Vagina (tissue), 2 donors: ENCODE measurements at regions not wholly inside any gene's neighbourhood (a gene's known extent, or its start where the extent isn't known, plus 50 kb on each side); places are given as distances from the start of the nearest gene placed in this dataset. TPM values are rescaled to one million over a fixed set of nuclear protein-coding genes. Genes with fewer than 3 reads are reported as not detected.

ENCODE experiments used
- DNase-seq, 2 donors: peaks; one replicate each; pipeline ENCODE4 v3.0.0-alpha.2; 2017; ENCODE audit errors: extremely low spot score in 2 of 2
- H3K27ac ChIP-seq: fragments of 200-600 bp; sonication (generic); one replicate; pipeline ENCODE4 v1.5.1; 2019
- H3K27me3 ChIP-seq: fragments of 200-600 bp; sonication (generic); one replicate; pipeline ENCODE4 v1.5.1; 2019
- H3K36me3 ChIP-seq, 2 donors: fragments of 200-600 bp; sonication (generic); one replicate each; pipeline ENCODE4 v1.5.1; 2017 to 2019
- H3K4me1 ChIP-seq: fragments of 200-600 bp; sonication (generic); one replicate; pipeline ENCODE4 v1.5.1; 2019
- H3K4me3 ChIP-seq, 2 donors: fragments of 200-600 bp; sonication (generic); 1 replicate in 1 of 2; 2 replicates in 1 of 2; pipeline ENCODE4 v1.5.1; 2016 to 2019
- H3K9me3 ChIP-seq: fragments of 200-600 bp; sonication (generic); one replicate; pipeline ENCODE4 v1.5.1; 2019
- CTCF ChIP-seq, 3 experiments: fragments of 450-650 bp in 2 of 3; fragments of 200-600 bp in 1 of 3; sonication (generic) in 1 of 3; IDR thresholded peaks; one replicate each; pipeline ENCODE4 v1.5.1; 2017 to 2019; ENCODE audit warnings: antibody characterized with exemption in 3 of 3, mild to moderate bottlenecking in 2 of 3, moderate library complexity in 2 of 3
- POLR2A ChIP-seq, 2 donors: fragments of 450-650 bp; IDR thresholded peaks; one replicate each; pipeline ENCODE4 v1.6.1; 2017; ENCODE audit warnings: antibody characterized with exemption in 2 of 2, mild to moderate bottlenecking in 2 of 2, moderate library complexity in 2 of 2
- POLR2AphosphoS5 ChIP-seq, 2 donors: sonication (generic); formaldehyde crosslinking; IDR thresholded peaks; one replicate each; pipeline ENCODE4 v1.9.0; 2017; ENCODE audit warnings: antibody characterized with exemption in 2 of 2, mild to moderate bottlenecking in 2 of 2, low read depth in 1 of 2; ENCODE audit not compliant: insufficient read depth in 1 of 2
- intact Hi-C: fragments of 100-400 bp; cut with DNase I; formaldehyde crosslinking; loops from one replicate; pipeline ENCODE4 v1.15.1; 2023
- small RNA-seq: library from RNA; depleted of rRNA; stranded (forward); fragments of <200 nt; gene quantifications from one replicate; pipeline ENCODE3, GENCODE V24; 2016

- no peak overlapping the region for H3K4me3 ChIP-seq
- no peak for DNase-seq
These were observed 70.2 kb downstream of the ETS2 start for GRCh38 chr21:38875694-38876492.

More at GRCh38 chr21:38875694-38876492, 70.2 kb downstream of the ETS2 start:
- Histone ChIP-seq H3K27ac (no peak overlapping the region), H3K27me3 (no peaks in the 10 kb centered on the region), H3K9me3 (no peaks in the 10 kb centered on the region), H3K4me1 (no peaks in the 10 kb centered on the region), H3K36me3 (no peaks in the 10 kb centered on the region)
- intact Hi-C loops, result no loop called here
- no peak for TF ChIP-seq CTCF (IDR thresholded peaks at IDR 0.05)
- TF ChIP-seq POLR2A (IDR thresholded peaks at IDR 0.05), result no peak
- no peak for TF ChIP-seq POLR2AphosphoS5 (IDR thresholded peaks at IDR 0.05; ENCODE audit: insufficient read depth in 1 of 2, low read depth in 1 of 2)

Small RNA genes in the stretch of these regions (small RNA-seq; reads per million reads assigned to genes)
- gene RF00091, result not detected
